Tibial nerve (tissue), 4 donors: ENCODE measurements at regions not wholly inside any gene's neighbourhood (a gene's known extent, or its start where the extent isn't known, plus 50 kb on each side); places are given as distances from the start of the nearest gene placed in this dataset.

Experiments
- EP300 ChIP-seq, 2 donors: sonication (generic); formaldehyde crosslinking; IDR thresholded peaks; one replicate each; pipeline ENCODE4 v1.6.1; 2017; ENCODE audit warnings: antibody characterized with exemption in 2 of 2, mild to moderate bottlenecking in 1 of 2
- POLR2A ChIP-seq, 2 donors: fragments of 450-650 bp; IDR thresholded peaks; one replicate each; pipeline ENCODE4 v1.6.1; 2017; ENCODE audit warnings: antibody characterized with exemption in 2 of 2, mild to moderate bottlenecking in 2 of 2, moderate library complexity in 2 of 2
- TF ChIP-seq, protein P1 (sequence below), 5 experiments: fragments of 200-600 bp in 3 of 5; fragments of 450-650 bp in 2 of 5; sonication (generic) in 3 of 5; IDR thresholded peaks; one replicate each; pipeline ENCODE4 v1.5.1; 2016 to 2019; ENCODE audit warnings: antibody characterized with exemption in 5 of 5, mild to moderate bottlenecking in 3 of 5, moderate library complexity in 2 of 5

DNA sequence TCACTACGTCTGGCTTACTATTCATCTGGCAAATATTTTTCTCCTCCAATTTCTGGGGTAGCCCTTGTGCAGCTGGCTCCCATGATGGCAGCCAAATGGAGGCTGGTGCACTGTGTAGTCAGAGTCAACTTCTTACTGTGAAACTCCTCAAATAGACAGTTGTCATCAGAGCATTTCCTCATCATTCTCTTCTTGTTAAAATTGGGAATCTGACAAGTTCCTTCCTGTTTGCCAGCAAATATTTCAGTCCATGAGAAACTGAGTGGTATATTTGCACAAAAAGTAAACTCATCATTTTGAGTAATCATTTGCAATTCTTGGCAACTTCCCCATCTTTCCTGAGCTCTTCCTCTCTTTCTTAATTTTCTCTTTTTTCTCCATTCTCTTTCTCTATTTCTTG, 394.9 kb upstream of the RGS17 start:
- no peak for TF ChIP-seq POLR2A (IDR thresholded peaks at IDR 0.05)
- TF ChIP-seq, protein P1, sequence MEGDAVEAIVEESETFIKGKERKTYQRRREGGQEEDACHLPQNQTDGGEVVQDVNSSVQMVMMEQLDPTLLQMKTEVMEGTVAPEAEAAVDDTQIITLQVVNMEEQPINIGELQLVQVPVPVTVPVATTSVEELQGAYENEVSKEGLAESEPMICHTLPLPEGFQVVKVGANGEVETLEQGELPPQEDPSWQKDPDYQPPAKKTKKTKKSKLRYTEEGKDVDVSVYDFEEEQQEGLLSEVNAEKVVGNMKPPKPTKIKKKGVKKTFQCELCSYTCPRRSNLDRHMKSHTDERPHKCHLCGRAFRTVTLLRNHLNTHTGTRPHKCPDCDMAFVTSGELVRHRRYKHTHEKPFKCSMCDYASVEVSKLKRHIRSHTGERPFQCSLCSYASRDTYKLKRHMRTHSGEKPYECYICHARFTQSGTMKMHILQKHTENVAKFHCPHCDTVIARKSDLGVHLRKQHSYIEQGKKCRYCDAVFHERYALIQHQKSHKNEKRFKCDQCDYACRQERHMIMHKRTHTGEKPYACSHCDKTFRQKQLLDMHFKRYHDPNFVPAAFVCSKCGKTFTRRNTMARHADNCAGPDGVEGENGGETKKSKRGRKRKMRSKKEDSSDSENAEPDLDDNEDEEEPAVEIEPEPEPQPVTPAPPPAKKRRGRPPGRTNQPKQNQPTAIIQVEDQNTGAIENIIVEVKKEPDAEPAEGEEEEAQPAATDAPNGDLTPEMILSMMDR (IDR thresholded peaks at IDR 0.05): no peak
- no peak for TF ChIP-seq EP300 (IDR thresholded peaks at IDR 0.05)
